Neural cell (in vitro differentiated cells): ENCODE measurements at regions not wholly inside any gene's neighbourhood (a gene's known extent, or its start where the extent isn't known, plus 50 kb on each side); places are given as distances from the start of the nearest gene placed in this dataset.

Experiments used
- H2AFZ ChIP-seq: fragments of 200-600, 300-800 bp; sonication (generic), shearing (Covaris generic); 2 replicates; pipeline ENCODE4 v1.6.0; 2014; ENCODE audit warnings: low read depth, mild to moderate bottlenecking, antibody characterized with exemption, low read length, moderate library complexity
- H3F3A ChIP-seq: fragments of 200-600 bp; shearing (Covaris generic); 2 replicates; pipeline ENCODE4 v1.6.1; 2016; ENCODE audit warnings: mild to moderate bottlenecking, moderate library complexity, mixed read lengths, antibody characterized with exemption, low read length; ENCODE audit not compliant: insufficient read depth, poor library complexity, severe bottlenecking
- H3K27ac ChIP-seq: fragments of 200-600, 300-800 bp; sonication (generic), shearing (Covaris generic); 2 replicates; pipeline ENCODE4 v1.5.1; 2014; ENCODE audit warnings: mild to moderate bottlenecking, low read length, moderate library complexity
- H3K27me3 ChIP-seq: fragments of 300-800, 200-600 bp; sonication (generic), shearing (Covaris generic); 2 replicates; pipeline ENCODE4 v1.6.0; 2014; ENCODE audit warnings: mild to moderate bottlenecking, low read depth, low read length, moderate library complexity; ENCODE audit not compliant: insufficient read depth
- H3K36me3 ChIP-seq: fragments of 300-800, 200-600 bp; sonication (generic), shearing (Covaris generic); 2 replicates; pipeline ENCODE4 v1.5.1; 2014; ENCODE audit warnings: mild to moderate bottlenecking, antibody characterized with exemption, low read length, moderate library complexity; ENCODE audit not compliant: insufficient read depth
- H3K4me2 ChIP-seq: fragments of 300-800, 200-600 bp; sonication (generic), shearing (Covaris generic); 2 replicates; pipeline ENCODE4 v1.6.0; 2014; ENCODE audit warnings: mild to moderate bottlenecking, low read length
- H3K4me3 ChIP-seq: fragments of 300-800, 200-600 bp; sonication (generic), shearing (Covaris generic); 2 replicates; pipeline ENCODE4 v1.5.1; 2014; ENCODE audit warnings: mild to moderate bottlenecking, low read length, moderate library complexity
- H3K79me2 ChIP-seq: fragments of 200-600 bp; shearing (Covaris generic); replicated peaks from 2 replicates; pipeline ENCODE4 v1.6.0; 2014; ENCODE audit warnings: mild to moderate bottlenecking, low read length, moderate library complexity; ENCODE audit not compliant: insufficient read depth
- H3K9ac ChIP-seq: fragments of 300-800, 200-600 bp; sonication (generic), shearing (Covaris generic); 2 replicates; pipeline ENCODE4 v1.6.1; 2016; ENCODE audit warnings: mild to moderate bottlenecking, low read length, mixed read lengths
- H3K9me2 ChIP-seq: fragments of 200-600 bp; shearing (Covaris generic); 2 replicates; pipeline ENCODE4 v1.6.1; 2016; ENCODE audit warnings: mild to moderate bottlenecking, low read length, mixed read lengths; ENCODE audit not compliant: insufficient read depth
- H3K9me3 ChIP-seq: fragments of 200-600, 300-800 bp; sonication (generic), shearing (Covaris generic); 2 replicates; pipeline ENCODE4 v1.6.1; 2016; ENCODE audit warnings: mild to moderate bottlenecking, mixed run types, low read length, moderate library complexity, mixed read lengths
- H4K20me1 ChIP-seq: fragments of 200-600 bp; shearing (Covaris generic); 2 replicates; pipeline ENCODE4 v1.6.1; 2016; ENCODE audit warnings: mild to moderate bottlenecking, mixed run types; ENCODE audit not compliant: insufficient read depth
- CTCF ChIP-seq: fragments of 450-650 bp; IDR thresholded peaks from 2 replicates; pipeline ENCODE4 v1.5.1; 2014; ENCODE audit warnings: antibody characterized with exemption, mild to moderate bottlenecking, moderate library complexity; ENCODE audit not compliant: poor library complexity, severe bottlenecking
- EP300 ChIP-seq: fragments of 450-650 bp; conservative IDR thresholded peaks from 2 replicates; pipeline ENCODE4 v1.6.1; 2014; ENCODE audit warnings: antibody characterized with exemption, mild to moderate bottlenecking, moderate library complexity; ENCODE audit not compliant: poor library complexity, severe bottlenecking
- EZH2 ChIP-seq: fragments of 200-600, 300-800 bp; shearing (Covaris generic), sonication (generic); IDR thresholded peaks from 2 replicates; pipeline ENCODE4 v1.6.1; 2014; ENCODE audit warnings: antibody characterized with exemption, low read length, borderline replicate concordance, mild to moderate bottlenecking; ENCODE audit not compliant: insufficient read depth, poor library complexity, severe bottlenecking
- MXI1 ChIP-seq: fragments of 450-650 bp; conservative IDR thresholded peaks from 2 replicates; pipeline ENCODE4 v1.6.1; 2014; ENCODE audit warnings: antibody characterized with exemption, mild to moderate bottlenecking; ENCODE audit not compliant: poor library complexity, severe bottlenecking
- POLR2AphosphoS5 ChIP-seq: IDR thresholded peaks from 2 replicates; pipeline ENCODE4 v1.6.1; 2012
- RAD21 ChIP-seq: fragments of 450-650 bp; conservative IDR thresholded peaks from 2 replicates; pipeline ENCODE4 v1.6.1; 2014; ENCODE audit warnings: antibody characterized with exemption, mild to moderate bottlenecking, moderate library complexity
- REST ChIP-seq: IDR thresholded peaks from 2 replicates; pipeline ENCODE4 v1.6.1; 2012; ENCODE audit warnings: borderline replicate concordance
- SMC3 ChIP-seq: fragments of 450-650 bp; conservative IDR thresholded peaks from 2 replicates; pipeline ENCODE4 v1.6.1; 2014; ENCODE audit warnings: antibody characterized with exemption, mild to moderate bottlenecking, moderate library complexity; ENCODE audit not compliant: poor library complexity
- TAF1 ChIP-seq: IDR thresholded peaks from 2 replicates; pipeline ENCODE4 v1.6.1; 2012; ENCODE audit warnings: low read depth

GRCh38 chr11:15665368-15665871 is 550.7 kb downstream of the INSC start:
- H3K9ac ChIP-seq = no peak overlapping the region
- H3K4me2 ChIP-seq = no peak overlapping the region
- H4K20me1 ChIP-seq = no peaks in the 10 kb centered on the region
- TF ChIP-seq EZH2 (no peak), POLR2AphosphoS5 (no peak), CTCF (no peak), EP300 (no peak), MXI1 (no peak), REST (no peak), RAD21 (no peak), SMC3 (no peak), TAF1 (no peak)
- no peak overlapping the region for H3K4me3 ChIP-seq
- H3F3A ChIP-seq = no peaks in the 10 kb centered on the region
- peaks cover 6% of the 10 kb centered on the region for H3K9me3 ChIP-seq
- no peaks in the 10 kb centered on the region for H3K79me2 ChIP-seq
- no peaks in the 10 kb centered on the region for H3K36me3 ChIP-seq
- no peaks in the 10 kb centered on the region for H3K27me3 ChIP-seq
- H3K27ac ChIP-seq = no peak overlapping the region
- no peaks in the 10 kb centered on the region for H3K9me2 ChIP-seq
- H2AFZ ChIP-seq = no peak overlapping the region

GRCh38 chr11:15667127-15667725 is 552.5 kb downstream of the INSC start:
- Histone ChIP-seq H3K9ac (no peak overlapping the region), H3K9me3 (peaks cover 6% of the 10 kb centered on the region), H3K9me2 (no peaks in the 10 kb centered on the region), H3K36me3 (no peaks in the 10 kb centered on the region), H2AFZ (no peak overlapping the region), H3F3A (no peaks in the 10 kb centered on the region), H3K27me3 (no peaks in the 10 kb centered on the region), H3K79me2 (no peaks in the 10 kb centered on the region), H3K27ac (no peak overlapping the region), H4K20me1 (no peaks in the 10 kb centered on the region), H3K4me2 (no peak overlapping the region), H3K4me3 (no peak overlapping the region)
- TF ChIP-seq CTCF (no peak), RAD21 (no peak), REST (no peak), TAF1 (no peak), SMC3 (no peak), EZH2 (no peak), EP300 (no peak), MXI1 (no peak), POLR2AphosphoS5 (no peak)
